ENCODE measurements at regions not wholly inside any gene's neighbourhood (a gene's known extent, or its start where the extent isn't known, plus 50 kb on each side); places are given as distances from the start of the nearest gene placed in this dataset.

- TF ChIP-seq POLR2A (IDR thresholded peaks at IDR 0.05; ENCODE audit: low read depth) (no peak), CTCF (IDR thresholded peaks at IDR 0.05) (no peak), POLR2AphosphoS5 (IDR thresholded peaks at IDR 0.05) (no peak), EP300 (IDR thresholded peaks at IDR 0.05) (no peak)
- WGBS, result 42% methylated on average over 2 of the region's 2 CpGs
- intact Hi-C loops (cut with DNase I), result no loop called here
These were observed 166.7 kb downstream of the TMEM167A start for GRCh38 chr5:82910491-82910890.

GRCh38 chr5:82909771-82910170 is 167.4 kb downstream of the TMEM167A start:
- H3K9me3 ChIP-seq, result no peaks in the 10 kb centered on the region
- WGBS, result 67% methylated on average over 7 of the region's 7 CpGs
- no peaks in the 10 kb centered on the region for H3K4me1 ChIP-seq
- TF ChIP-seq EP300 (IDR thresholded peaks at IDR 0.05) (no peak), POLR2AphosphoS5 (IDR thresholded peaks at IDR 0.05) (no peak), CTCF (IDR thresholded peaks at IDR 0.05) (no peak), POLR2A (IDR thresholded peaks at IDR 0.05; ENCODE audit: low read depth) (no peak)
- H3K36me3 ChIP-seq, result no peaks in the 10 kb centered on the region
- intact Hi-C loops (cut with DNase I), result no loop called here
- DNase-seq (ENCODE audit: extremely low spot score), result no peak
- no peak overlapping the region for H3K27ac ChIP-seq (replicated peaks in 1 of 4)
- no peaks in the 10 kb centered on the region for H3K27me3 ChIP-seq
- no peak overlapping the region for H3K4me3 ChIP-seq

More at GRCh38 chr5:82910491-82910890, 166.7 kb downstream of the TMEM167A start:
- no peak overlapping the region for H3K27ac ChIP-seq (replicated peaks in 1 of 4)
- H3K9me3 ChIP-seq, result peaks cover 0 to 6% (median 2%) of the 10 kb centered on the region in 4 donors
- no peaks in the 10 kb centered on the region for H3K36me3 ChIP-seq
- H3K27me3 ChIP-seq, result no peaks in the 10 kb centered on the region
- H3K4me1 ChIP-seq, result no peaks in the 10 kb centered on the region
- no peak overlapping the region for H3K4me3 ChIP-seq
- DNase-seq (ENCODE audit: extremely low spot score), result no peak

DNA sequence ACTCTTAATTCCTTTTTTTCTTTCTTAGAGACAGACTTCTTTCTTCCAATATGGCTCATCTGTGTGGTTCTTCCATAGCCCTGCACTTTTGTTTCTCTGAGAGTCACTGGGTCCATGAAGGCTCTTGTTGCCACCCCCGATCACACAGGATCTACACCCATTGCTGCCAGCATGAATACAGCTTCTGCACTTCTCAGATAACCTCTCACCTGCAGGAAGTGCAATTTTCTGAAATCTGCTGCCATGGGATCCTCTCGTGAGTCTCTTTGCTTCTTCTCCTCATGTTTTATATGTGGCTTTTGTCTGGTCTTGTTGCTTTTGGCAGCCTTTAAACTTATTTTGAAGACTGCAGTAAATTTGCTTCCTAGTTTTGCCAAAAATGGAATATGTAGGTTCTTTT is 171.2 kb downstream of the TMEM167A start:
- no peaks in the 10 kb centered on the region for H3K27me3 ChIP-seq
- 80% methylated on average over 2 of the region's 2 CpGs for WGBS
- peaks cover 0 to 9% (median 4%) of the 10 kb centered on the region in 4 donors for H3K9me3 ChIP-seq
- H3K4me1 ChIP-seq, result no peaks in the 10 kb centered on the region
- intact Hi-C loops (cut with DNase I), result no loop called here
- no peaks in the 10 kb centered on the region for H3K36me3 ChIP-seq
- H3K27ac ChIP-seq (replicated peaks in 1 of 4), result no peak overlapping the region
- H3K4me3 ChIP-seq, result no peak overlapping the region
- DNase-seq (ENCODE audit: extremely low spot score), result no peak
- TF ChIP-seq POLR2AphosphoS5 (IDR thresholded peaks at IDR 0.05) (no peak), EP300 (IDR thresholded peaks at IDR 0.05) (no peak), CTCF (IDR thresholded peaks at IDR 0.05) (no peak), POLR2A (IDR thresholded peaks at IDR 0.05; ENCODE audit: low read depth) (no peak)

- TF ChIP-seq POLR2A (IDR thresholded peaks at IDR 0.05; ENCODE audit: low read depth) (no peak), POLR2AphosphoS5 (IDR thresholded peaks at IDR 0.05) (no peak), EP300 (IDR thresholded peaks at IDR 0.05) (no peak), CTCF (IDR thresholded peaks at IDR 0.05) (no peak)
- intact Hi-C loops (cut with DNase I), result no loop called here
- Histone ChIP-seq H3K27ac (replicated peaks in 1 of 4) (no peak overlapping the region), H3K4me1 (no peaks in the 10 kb centered on the region), H3K36me3 (no peaks in the 10 kb centered on the region), H3K27me3 (no peaks in the 10 kb centered on the region), H3K4me3 (no peak overlapping the region), H3K9me3 (peaks cover 0 to 14% (median 4%) of the 10 kb centered on the region in 4 donors)
- DNase-seq (ENCODE audit: extremely low spot score), result no peak
- 91% methylated on average over 1 of the region's 1 CpG for WGBS
These were observed 175.8 kb downstream of the TMEM167A start for GRCh38 chr5:82901281-82901888.

DNA sequence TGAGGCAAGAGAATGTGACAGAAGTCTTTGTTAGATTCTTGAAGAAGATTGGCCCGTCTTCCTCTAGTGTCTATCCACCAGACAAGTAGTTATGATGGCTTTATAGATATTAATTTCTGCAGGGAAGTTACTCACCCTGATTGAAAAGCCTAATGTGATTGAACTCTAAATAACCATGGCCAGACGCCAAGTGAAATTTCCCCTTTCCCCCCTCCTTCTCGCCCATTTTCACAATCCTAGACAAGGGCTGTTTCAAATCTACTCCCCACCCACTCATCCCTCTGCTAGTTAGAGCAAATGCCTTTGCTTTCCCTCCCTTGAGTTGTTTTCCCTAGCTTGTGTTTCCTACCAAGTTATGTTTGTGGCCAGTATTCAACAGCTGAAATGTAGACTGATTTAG is 182.5 kb downstream of the TMEM167A start:
- Histone ChIP-seq H3K27me3 (no peaks in the 10 kb centered on the region), H3K36me3 (no peaks in the 10 kb centered on the region), H3K27ac (replicated peaks in 1 of 4) (no peak overlapping the region), H3K4me1 (no peaks in the 10 kb centered on the region), H3K9me3 (peaks cover 0 to 4% (median 0%) of the 10 kb centered on the region in 4 donors), H3K4me3 (no peak overlapping the region)
- TF ChIP-seq EP300 (IDR thresholded peaks at IDR 0.05), result no peak
- TF ChIP-seq CTCF (IDR thresholded peaks at IDR 0.05), result no peak
- TF ChIP-seq POLR2AphosphoS5 (IDR thresholded peaks at IDR 0.05), result no peak
- no peak for TF ChIP-seq POLR2A (IDR thresholded peaks at IDR 0.05; ENCODE audit: low read depth)
- intact Hi-C loops (cut with DNase I), result no loop called here
- DNase-seq (ENCODE audit: extremely low spot score), result no peak
- WGBS, result 50% methylated on average over 3 of the region's 3 CpGs
